Mesothelial cell of epicardium (in vitro differentiated cells): ENCODE measurements at regions not wholly inside any gene's neighbourhood (a gene's known extent, or its start where the extent isn't known, plus 50 kb on each side); places are given as distances from the start of the nearest gene placed in this dataset.
"Not testable (repeated sequence)": the region's sequence is repeated elsewhere in the genome, so short reads cannot be mapped to it uniquely, and the experiment has no call there.

ENCODE experiments used
- DNase-seq, 2 experiments: peaks; one replicate each; pipeline ENCODE4 v3.0.0; 2021; ENCODE audit warnings: low spot score in 2 of 2; ENCODE audit not compliant: unreplicated experiment in 2 of 2
- H3K27ac Mint-ChIP-seq: 2 replicates; pipeline ENCODE4 v1.8.0; 2021; ENCODE audit warnings: mixed read lengths
- H3K27me3 Mint-ChIP-seq: 2 replicates; pipeline ENCODE4 v1.8.0; 2021; ENCODE audit warnings: low read depth, mixed read lengths
- H3K36me3 Mint-ChIP-seq: 2 replicates; pipeline ENCODE4 v1.8.0; 2021; ENCODE audit warnings: mixed read lengths
- H3K4me1 Mint-ChIP-seq: 2 replicates; pipeline ENCODE4 v1.8.0; 2021; ENCODE audit warnings: mixed read lengths
- H3K4me3 Mint-ChIP-seq: 2 replicates; pipeline ENCODE4 v1.8.0; 2021; ENCODE audit warnings: mild to moderate bottlenecking, moderate library complexity, mixed read lengths
- H3K9me3 Mint-ChIP-seq: 2 replicates; pipeline ENCODE4 v1.8.0; 2021; ENCODE audit warnings: mixed read lengths
- CTCF ChIP-seq: fragments of 200-600 bp; sonication (generic); IDR thresholded peaks from one replicate; pipeline ENCODE4 v1.5.0; 2021; ENCODE audit warnings: antibody characterized with exemption; ENCODE audit not compliant: unreplicated experiment

- Mint-ChIP-seq H3K27me3 (no peaks in the 10 kb centered on the region), H3K9me3 (no peaks in the 10 kb centered on the region), H3K27ac (no peak overlapping the region), H3K36me3 (no peaks in the 10 kb centered on the region), H3K4me1 (no peaks in the 10 kb centered on the region), H3K4me3 (no peak overlapping the region)
- no peak for TF ChIP-seq CTCF
- DNase-seq: no peak
These were observed 260.5 kb downstream of the PYDC2 start for GRCh38 chr3:191721390-191721861.

- DNase-seq: no peak
- H3K4me1 Mint-ChIP-seq: no peaks in the 10 kb centered on the region
- TF ChIP-seq CTCF: no peak
- no peak overlapping the region for H3K4me3 Mint-ChIP-seq
- no peak overlapping the region for H3K27ac Mint-ChIP-seq
- H3K27me3 Mint-ChIP-seq: no peaks in the 10 kb centered on the region
- H3K9me3 Mint-ChIP-seq: no peaks in the 10 kb centered on the region
- no peaks in the 10 kb centered on the region for H3K36me3 Mint-ChIP-seq
These were observed 261.0 kb downstream of the PYDC2 start for GRCh38 chr3:191721990-191722389.

GRCh38 chr3:191727338-191727737 lies 266.4 kb downstream of the PYDC2 start:
- H3K9me3 Mint-ChIP-seq: no peaks in the 10 kb centered on the region
- no peaks in the 10 kb centered on the region for H3K4me1 Mint-ChIP-seq
- no peaks in the 10 kb centered on the region for H3K27me3 Mint-ChIP-seq
- no peak overlapping the region for H3K27ac Mint-ChIP-seq
- H3K4me3 Mint-ChIP-seq: no peak overlapping the region
- H3K36me3 Mint-ChIP-seq: no peaks in the 10 kb centered on the region
- no peak for TF ChIP-seq CTCF
- no peak for DNase-seq

- no peak overlapping the region for H3K27ac Mint-ChIP-seq
- no peaks in the 10 kb centered on the region for H3K36me3 Mint-ChIP-seq
- no peak for DNase-seq
- no peaks in the 10 kb centered on the region for H3K4me1 Mint-ChIP-seq
- no peak for TF ChIP-seq CTCF
- no peaks in the 10 kb centered on the region for H3K27me3 Mint-ChIP-seq
- no peaks in the 10 kb centered on the region for H3K9me3 Mint-ChIP-seq
- no peak overlapping the region for H3K4me3 Mint-ChIP-seq
These were observed 267.2 kb downstream of the PYDC2 start for GRCh38 chr3:191728186-191728585.

GRCh38 chr3:191737742-191738141 lies 276.8 kb downstream of the PYDC2 start:
- Mint-ChIP-seq H3K9me3 (peaks cover 50% of the 10 kb centered on the region), H3K4me3 (no peak overlapping the region), H3K4me1 (no peaks in the 10 kb centered on the region), H3K27ac (no peak overlapping the region), H3K36me3 (peaks cover 9% of the 10 kb centered on the region), H3K27me3 (no peaks in the 10 kb centered on the region)
- TF ChIP-seq CTCF: no peak
- no peak for DNase-seq

- TF ChIP-seq CTCF: no peak
- no peak overlapping the region for H3K27ac Mint-ChIP-seq
- H3K27me3 Mint-ChIP-seq: no peaks in the 10 kb centered on the region
- no peak overlapping the region for H3K4me3 Mint-ChIP-seq
- no peak for DNase-seq
- H3K9me3 Mint-ChIP-seq: peaks cover 46% of the 10 kb centered on the region
- peaks cover 9% of the 10 kb centered on the region for H3K36me3 Mint-ChIP-seq
- no peaks in the 10 kb centered on the region for H3K4me1 Mint-ChIP-seq
These were observed 279.7 kb downstream of the PYDC2 start for GRCh38 chr3:191740712-191741111.

GRCh38 chr3:191741847-191742350 lies 280.9 kb downstream of the PYDC2 start:
- not testable (repeated sequence) for H3K4me3 Mint-ChIP-seq, H3K27me3 Mint-ChIP-seq, H3K4me1 Mint-ChIP-seq, H3K27ac Mint-ChIP-seq, DNase-seq, H3K36me3 Mint-ChIP-seq
- H3K9me3 Mint-ChIP-seq: peaks cover 40% of the 10 kb centered on the region
